ENCODE measurements at regions not wholly inside any gene's neighbourhood (a gene's known extent, or its start where the extent isn't known, plus 50 kb on each side); places are given as distances from the start of the nearest gene placed in this dataset.

DNA sequence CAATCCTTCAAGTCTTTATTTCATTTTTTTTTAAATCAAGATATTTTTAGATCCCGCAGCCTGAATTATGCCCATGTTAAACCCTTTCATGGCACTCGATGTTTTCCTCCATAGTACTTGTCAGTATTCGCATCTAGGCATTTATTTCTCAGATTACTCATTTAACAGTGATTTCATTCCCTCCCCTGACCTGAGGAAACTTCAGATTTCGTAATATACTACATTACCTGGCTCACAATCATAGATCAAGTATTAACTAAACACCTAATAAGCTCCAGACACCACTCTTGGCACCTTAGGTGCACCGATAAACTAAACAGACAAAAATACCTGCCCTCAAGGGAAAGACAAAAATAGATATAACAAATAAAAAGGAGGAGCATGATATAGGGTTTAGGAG is 413.2 kb upstream of the GJE1 start:
- no peaks in the 10 kb centered on the region for H4K20me1 ChIP-seq (replicated peaks; ENCODE audit: control insufficient read depth, insufficient read depth, low read length)
- no peak overlapping the region for H3K9ac ChIP-seq (ENCODE audit: insufficient read depth in 1 of 2, low read depth in 2 of 2, low read length in 2 of 2)
- H3K36me3 ChIP-seq (ENCODE audit: control insufficient read depth, insufficient read depth, low read length) = no peaks in the 10 kb centered on the region
- no peak for FAIRE-seq
- H3K4me1 ChIP-seq (replicated peaks in 1 of 2; ENCODE audit: control insufficient read depth in 2 of 2, insufficient read depth in 2 of 2, low read length in 2 of 2) = no peaks in the 10 kb centered on the region
- BruUV-seq (replicated peaks) = no TSS peak
- no peak for ATAC-seq
- no peaks in the 10 kb centered on the region for H3K27me3 ChIP-seq (ENCODE audit: control insufficient read depth in 2 of 2, insufficient read depth in 2 of 2, low read length in 2 of 2)
- H2AFZ ChIP-seq (ENCODE audit: low read depth, low read length) = no peak overlapping the region
- in situ Hi-C loops (cut with MboI) = no loop called here
- WGBS (ENCODE audit: insufficient coverage, low coverage, missing lambda C conversion rate) = 7% methylated on average over 5 of the region's 5 CpGs
- H3K27ac ChIP-seq (ENCODE audit: extremely low read depth, low read depth, low read length) = no peak overlapping the region
- CTCF ChIA-PET (ENCODE audit: low intra/inter-chr PET ratio) = no interaction called here
- intact Hi-C loops (cut with micrococcal nuclease) = no loop called here
- POLR2A ChIA-PET = interaction anchor here (0.5 kb wide), 1 partner anchor 8 kb away, joined by 3 read pairs; no protein-coding TSS in a partner anchor
- no peak for TF ChIP-seq ERF (CRISPR knock-in tag; IDR thresholded peaks at IDR 0.05)
- TF ChIP-seq PHF8 (IDR thresholded peaks at IDR 0.05; ENCODE audit: borderline replicate concordance, low read length) = no peak
- TF ChIP-seq JUNB (CRISPR knock-in tag; conservative IDR thresholded peaks at IDR 0.05) = no peak
- H3K79me2 ChIP-seq (ENCODE audit: control insufficient read depth, insufficient read depth, low read length) = no peaks in the 10 kb centered on the region
- no peaks in the 10 kb centered on the region for H3K9me1 ChIP-seq (ENCODE audit: control insufficient read depth, insufficient read depth, low read length)
- H3K4me2 ChIP-seq (ENCODE audit: insufficient read depth, low read length) = no peak overlapping the region
- no peak for DNase-seq (ENCODE audit: extremely low read depth in 1 of 4, low spot score in 3 of 4)
- no peak overlapping the region for H3K4me3 ChIP-seq
- H3K9me3 ChIP-seq (replicated peaks; ENCODE audit: control insufficient read depth, insufficient read depth, low read depth, low read length) = no peaks in the 10 kb centered on the region

- H3K27me3 ChIP-seq (ENCODE audit: control insufficient read depth in 2 of 2, insufficient read depth in 2 of 2, low read length in 2 of 2) = no peaks in the 10 kb centered on the region
- no peak overlapping the region for H3K4me3 ChIP-seq
- no peaks in the 10 kb centered on the region for H3K79me2 ChIP-seq (ENCODE audit: control insufficient read depth, insufficient read depth, low read length)
- no peaks in the 10 kb centered on the region for H3K4me1 ChIP-seq (replicated peaks in 1 of 2; ENCODE audit: control insufficient read depth in 2 of 2, insufficient read depth in 2 of 2, low read length in 2 of 2)
- H2AFZ ChIP-seq (ENCODE audit: low read depth, low read length) = no peak overlapping the region
- no peak overlapping the region for H3K27ac ChIP-seq (ENCODE audit: extremely low read depth, low read depth, low read length)
- no peaks in the 10 kb centered on the region; the same call in none of the 2 replicates for H3K9me3 ChIP-seq (replicated peaks; ENCODE audit: control insufficient read depth, insufficient read depth, low read depth, low read length)
- ATAC-seq (no peak), FAIRE-seq (no peak), DNase-seq (ENCODE audit: extremely low read depth in 1 of 4, low spot score in 3 of 4) (no peak)
- no peak overlapping the region for H3K4me2 ChIP-seq (ENCODE audit: insufficient read depth, low read length)
- ChIA-PET POLR2A (no interaction called here), CTCF (ENCODE audit: low intra/inter-chr PET ratio) (no interaction called here)
- 8% methylated on average over 3 of the region's 3 CpGs for WGBS (ENCODE audit: insufficient coverage, low coverage, missing lambda C conversion rate)
- intact Hi-C loops (cut with micrococcal nuclease) (no loop called here), in situ Hi-C loops (cut with MboI) (no loop called here)
- H3K36me3 ChIP-seq (ENCODE audit: control insufficient read depth, insufficient read depth, low read length) = no peaks in the 10 kb centered on the region
- H3K9ac ChIP-seq (ENCODE audit: insufficient read depth in 1 of 2, low read depth in 2 of 2, low read length in 2 of 2) = no peak overlapping the region
- H3K9me1 ChIP-seq (ENCODE audit: control insufficient read depth, insufficient read depth, low read length) = no peaks in the 10 kb centered on the region
- no peaks in the 10 kb centered on the region for H4K20me1 ChIP-seq (replicated peaks; ENCODE audit: control insufficient read depth, insufficient read depth, low read length)
- BruUV-seq (replicated peaks) = no TSS peak
- no peak for TF ChIP-seq MCM3 (IDR thresholded peaks at IDR 0.05)
- no peak for TF ChIP-seq ZNF263 (CRISPR knock-in tag; IDR thresholded peaks at IDR 0.05; ENCODE audit: borderline replicate concordance)
- TF ChIP-seq, protein P1, sequence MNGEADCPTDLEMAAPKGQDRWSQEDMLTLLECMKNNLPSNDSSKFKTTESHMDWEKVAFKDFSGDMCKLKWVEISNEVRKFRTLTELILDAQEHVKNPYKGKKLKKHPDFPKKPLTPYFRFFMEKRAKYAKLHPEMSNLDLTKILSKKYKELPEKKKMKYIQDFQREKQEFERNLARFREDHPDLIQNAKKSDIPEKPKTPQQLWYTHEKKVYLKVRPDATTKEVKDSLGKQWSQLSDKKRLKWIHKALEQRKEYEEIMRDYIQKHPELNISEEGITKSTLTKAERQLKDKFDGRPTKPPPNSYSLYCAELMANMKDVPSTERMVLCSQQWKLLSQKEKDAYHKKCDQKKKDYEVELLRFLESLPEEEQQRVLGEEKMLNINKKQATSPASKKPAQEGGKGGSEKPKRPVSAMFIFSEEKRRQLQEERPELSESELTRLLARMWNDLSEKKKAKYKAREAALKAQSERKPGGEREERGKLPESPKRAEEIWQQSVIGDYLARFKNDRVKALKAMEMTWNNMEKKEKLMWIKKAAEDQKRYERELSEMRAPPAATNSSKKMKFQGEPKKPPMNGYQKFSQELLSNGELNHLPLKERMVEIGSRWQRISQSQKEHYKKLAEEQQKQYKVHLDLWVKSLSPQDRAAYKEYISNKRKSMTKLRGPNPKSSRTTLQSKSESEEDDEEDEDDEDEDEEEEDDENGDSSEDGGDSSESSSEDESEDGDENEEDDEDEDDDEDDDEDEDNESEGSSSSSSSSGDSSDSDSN (IDR thresholded peaks at IDR 0.05; ENCODE audit: borderline replicate concordance in 1 of 2, low read depth in 2 of 2, low read length in 2 of 2) = no peak
- TF ChIP-seq NUFIP1 (IDR thresholded peaks at IDR 0.05; ENCODE audit: partially characterized antibody) = no peak
- TF ChIP-seq TOE1 (IDR thresholded peaks at IDR 0.05; ENCODE audit: borderline replicate concordance) = no peak
- TF ChIP-seq TOE1 (CRISPR knock-in tag; IDR thresholded peaks at IDR 0.05; ENCODE audit: borderline replicate concordance, low read depth) = no peak
- TF ChIP-seq ZNF133 (CRISPR knock-in tag; IDR thresholded peaks at IDR 0.05) = no peak
- TF ChIP-seq NR4A1 (CRISPR knock-in tag; IDR thresholded peaks at IDR 0.05) = no peak
- TF ChIP-seq NR4A1 (tag; IDR thresholded peaks at IDR 0.05) = no peak
- no peak for TF ChIP-seq SNRNP70 (optimal IDR thresholded peaks at IDR 0.05; ENCODE audit: low read depth, low read length)
- TF ChIP-seq DIDO1 (tag; IDR thresholded peaks at IDR 0.05; ENCODE audit: low read depth) = no peak
- TF ChIP-seq BRF2 (IDR thresholded peaks at IDR 0.05; ENCODE audit: borderline replicate concordance, insufficient read depth, insufficient read length) = no peak
Measured at GRCh38 chr6:141705431-141705830, 427.3 kb upstream of the GJE1 start.

Measured in K562 (cell line).